HUES48 (cell line): ENCODE measurements at regions not wholly inside any gene's neighbourhood (a gene's known extent, or its start where the extent isn't known, plus 50 kb on each side); places are given as distances from the start of the nearest gene placed in this dataset.
"Not testable (repeated sequence)": the region's sequence is repeated elsewhere in the genome, so short reads cannot be mapped to it uniquely, and the experiment has no call there.

Experiments
- H3K27ac ChIP-seq: one replicate; pipeline ENCODE4 v1.7.0; 2013; ENCODE audit warnings: low read depth, low read length, inconsistent platforms
- H3K27me3 ChIP-seq: 2 replicates; pipeline ENCODE4 v1.6.1; 2013; ENCODE audit warnings: mild to moderate bottlenecking, low read length; ENCODE audit not compliant: control insufficient read depth, insufficient read depth
- H3K36me3 ChIP-seq: 2 replicates; pipeline ENCODE4 v1.6.1; 2013; ENCODE audit warnings: low read length; ENCODE audit not compliant: control insufficient read depth, insufficient read depth
- H3K4me1 ChIP-seq: 2 replicates; pipeline ENCODE4 v1.6.1; 2013; ENCODE audit warnings: mild to moderate bottlenecking, low read length; ENCODE audit not compliant: control insufficient read depth, insufficient read depth
- H3K4me3 ChIP-seq: 2 replicates; pipeline ENCODE4 v1.5.1; 2013; ENCODE audit warnings: mild to moderate bottlenecking, low read depth, low read length
- H3K9ac ChIP-seq: 2 replicates; pipeline ENCODE4 v1.6.1; 2013; ENCODE audit warnings: mild to moderate bottlenecking, low read depth, low read length, moderate library complexity
- H3K9me3 ChIP-seq: 2 replicates; pipeline ENCODE4 v1.6.1; 2013; ENCODE audit warnings: low read length; ENCODE audit not compliant: control insufficient read depth, insufficient read depth

DNA sequence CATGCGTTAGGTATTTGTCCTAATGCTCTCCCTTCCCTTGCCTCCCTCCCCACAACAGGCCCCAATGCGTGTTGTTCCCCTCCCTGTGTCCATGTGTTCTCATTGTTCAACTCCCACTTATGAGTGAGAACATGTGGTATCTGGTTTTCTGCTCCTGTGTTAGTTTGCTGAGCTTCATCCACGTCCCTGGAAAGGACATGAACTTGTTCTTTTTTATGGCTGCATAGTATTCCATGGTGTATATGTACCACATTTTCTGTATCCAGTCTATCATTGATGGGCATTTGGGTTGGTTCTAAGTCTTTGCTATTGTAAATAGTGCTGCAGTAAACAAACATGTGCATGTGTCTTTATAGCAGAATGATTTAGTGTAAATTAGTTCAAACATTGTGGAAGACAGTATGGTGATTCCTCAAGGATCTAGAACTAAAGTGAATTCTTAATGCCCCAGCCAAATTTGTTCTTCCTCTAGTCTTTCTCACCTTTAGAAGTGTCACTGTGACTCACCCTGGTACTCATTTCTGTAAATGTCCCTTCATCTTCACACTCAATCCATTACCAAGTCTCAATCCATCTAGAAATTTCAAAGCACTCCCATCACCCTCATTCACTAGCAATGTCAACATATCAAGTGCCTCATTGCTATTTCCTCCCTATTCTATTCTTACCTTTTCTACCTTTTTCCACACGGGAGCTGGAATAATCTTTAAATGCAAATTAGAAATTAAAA lies 123.9 kb downstream of the MREG start:
- not testable (repeated sequence) for H3K9ac ChIP-seq, H3K27me3 ChIP-seq, H3K36me3 ChIP-seq, H3K4me1 ChIP-seq, H3K4me3 ChIP-seq, H3K9me3 ChIP-seq, H3K27ac ChIP-seq

GRCh38 chr2:215888680-215889079 lies 124.7 kb downstream of the MREG start:
- H3K27me3 ChIP-seq, result no peaks in the 10 kb centered on the region
- no peaks in the 10 kb centered on the region for H3K9me3 ChIP-seq
- H3K4me3 ChIP-seq, result no peak overlapping the region
- no peak overlapping the region for H3K27ac ChIP-seq
- H3K36me3 ChIP-seq, result no peaks in the 10 kb centered on the region
- H3K9ac ChIP-seq, result no peak overlapping the region
- H3K4me1 ChIP-seq, result 0 out of 2 replicates have a peak, but pooled peaks cover 1% of the 10 kb centered on the region

GRCh38 chr2:215887303-215887702 lies 126.0 kb downstream of the MREG start:
- Histone ChIP-seq H3K27ac (no peak overlapping the region), H3K4me3 (no peak overlapping the region), H3K36me3 (no peaks in the 10 kb centered on the region), H3K9me3 (no peaks in the 10 kb centered on the region), H3K9ac (no peak overlapping the region), H3K4me1 (no peaks in the 10 kb centered on the region), H3K27me3 (no peaks in the 10 kb centered on the region)

DNA sequence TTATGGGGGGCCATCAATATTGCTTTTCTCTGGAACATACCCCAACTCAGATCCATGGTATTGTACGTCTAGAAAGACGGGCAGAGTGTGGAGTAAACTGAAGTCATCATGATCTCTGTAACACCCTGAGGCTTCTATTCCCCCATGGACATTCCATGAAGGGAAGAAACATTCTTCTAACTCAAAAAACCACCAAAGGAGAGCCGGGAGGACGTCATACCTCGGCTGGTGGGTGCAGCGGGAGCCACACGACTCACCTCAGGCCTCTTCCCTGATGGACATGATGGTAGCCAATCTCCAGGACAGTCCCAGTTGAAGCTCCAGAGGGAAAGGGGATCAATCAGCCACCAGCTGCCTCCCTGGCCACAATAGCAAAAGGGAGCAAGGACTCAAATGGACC lies 127.3 kb downstream of the MREG start:
- Histone ChIP-seq H3K9me3 (no peaks in the 10 kb centered on the region), H3K36me3 (no peaks in the 10 kb centered on the region), H3K9ac (no peak overlapping the region), H3K4me1 (peaks cover 2% of the 10 kb centered on the region; the same call in 1 of the 2 replicates), H3K27ac (no peak overlapping the region), H3K4me3 (no peak overlapping the region), H3K27me3 (no peaks in the 10 kb centered on the region)

DNA sequence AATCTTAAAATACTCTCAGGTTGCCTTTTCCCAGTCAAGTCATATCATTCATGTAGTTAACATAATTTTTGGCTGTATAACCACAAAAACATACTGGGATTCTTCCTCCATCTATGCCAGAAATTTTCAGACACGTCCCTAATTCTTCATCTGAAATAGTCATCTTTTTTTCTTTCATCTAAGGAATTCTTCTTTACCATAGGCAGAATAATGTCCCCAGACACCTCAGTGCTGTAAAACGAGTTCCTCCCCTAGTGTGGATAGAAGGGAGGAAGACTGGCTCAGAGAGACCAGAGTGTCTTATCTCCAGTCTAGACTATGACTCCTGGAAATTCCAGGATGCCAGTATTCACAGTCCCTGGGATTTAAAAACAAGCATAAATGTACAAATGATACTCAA lies 127.8 kb downstream of the MREG start:
- Histone ChIP-seq H3K27ac (no peak overlapping the region), H3K27me3 (no peaks in the 10 kb centered on the region), H3K9me3 (no peaks in the 10 kb centered on the region), H3K9ac (no peak overlapping the region), H3K36me3 (no peaks in the 10 kb centered on the region), H3K4me1 (peaks cover 6% of the 10 kb centered on the region; the same call in 1 of the 2 replicates), H3K4me3 (no peak overlapping the region)

DNA sequence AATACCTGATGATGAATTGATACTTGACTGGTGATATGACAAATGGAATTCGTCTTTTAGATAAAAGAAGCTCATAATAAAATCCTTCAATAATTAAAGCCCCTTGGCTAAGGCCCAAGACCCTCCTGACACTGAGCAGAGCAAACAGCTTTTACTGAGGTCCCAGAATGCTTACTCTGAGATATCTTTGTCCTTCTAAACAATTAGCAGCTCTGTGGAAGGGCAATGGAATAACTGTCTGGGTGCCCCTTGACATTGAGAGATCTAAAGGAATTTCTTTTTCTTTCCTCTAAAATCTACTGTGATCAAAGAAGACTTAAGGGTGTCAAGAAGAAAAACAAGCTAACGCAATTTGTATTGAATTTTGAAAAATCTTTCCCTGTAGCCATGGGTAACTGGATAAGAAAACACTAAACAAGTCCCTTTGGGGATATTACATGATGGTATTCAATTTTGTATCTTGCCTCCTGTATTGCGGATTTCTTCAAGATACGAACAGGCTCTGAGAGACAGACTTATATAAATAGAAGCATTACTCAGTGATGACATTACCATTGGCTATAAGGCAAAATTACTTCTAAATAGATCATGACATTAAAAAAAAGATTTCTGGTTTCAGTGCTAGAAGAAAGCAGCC lies 128.8 kb downstream of the MREG start:
- Histone ChIP-seq H3K9ac (no peak overlapping the region), H3K27ac (no peak overlapping the region), H3K9me3 (no peaks in the 10 kb centered on the region), H3K4me1 (peaks cover 6% of the 10 kb centered on the region; the same call in 1 of the 2 replicates), H3K36me3 (no peaks in the 10 kb centered on the region), H3K27me3 (no peaks in the 10 kb centered on the region), H3K4me3 (no peak overlapping the region)

DNA sequence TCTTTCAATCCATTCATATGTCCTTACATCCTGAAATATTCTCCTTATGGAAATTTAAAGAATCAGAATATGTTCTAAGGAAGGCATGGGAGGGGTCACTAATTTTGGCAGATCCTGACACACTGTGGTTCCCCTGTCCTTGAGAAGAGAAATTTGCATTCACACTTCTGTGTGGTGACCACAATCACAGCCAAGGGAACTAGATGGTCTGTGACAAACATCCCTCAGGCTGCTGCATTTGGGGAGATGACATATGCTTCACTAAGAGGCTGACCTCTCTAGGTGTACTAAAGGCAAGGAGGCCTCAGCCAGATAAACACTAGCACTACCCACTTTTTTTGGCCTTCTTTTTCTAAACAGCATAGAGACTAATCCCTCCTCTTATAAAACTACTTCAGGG lies 129.6 kb downstream of the MREG start:
- H3K27ac ChIP-seq, result no peak overlapping the region

GRCh38 chr2:215882689-215883088 lies 130.7 kb downstream of the MREG start:
- Histone ChIP-seq H3K4me3 (no peak overlapping the region), H3K27ac (no peak overlapping the region), H3K9me3 (no peaks in the 10 kb centered on the region), H3K4me1 (peaks cover 6% of the 10 kb centered on the region; the same call in 1 of the 2 replicates), H3K27me3 (no peaks in the 10 kb centered on the region), H3K9ac (no peak overlapping the region), H3K36me3 (no peaks in the 10 kb centered on the region)

More for the DNA sequence above, 129.6 kb downstream of the MREG start:
- H3K4me1 ChIP-seq, result peaks cover 6% of the 10 kb centered on the region; the same call in 1 of the 2 replicates
- no peaks in the 10 kb centered on the region for H3K36me3 ChIP-seq
- H3K9me3 ChIP-seq, result no peaks in the 10 kb centered on the region
- no peaks in the 10 kb centered on the region for H3K27me3 ChIP-seq
- H3K4me3 ChIP-seq, result no peak overlapping the region
- H3K9ac ChIP-seq, result no peak overlapping the region

GRCh38 chr2:215881582-215881981 lies 131.8 kb downstream of the MREG start:
- Histone ChIP-seq H3K27me3 (no peaks in the 10 kb centered on the region), H3K27ac (no peak overlapping the region), H3K9ac (no peak overlapping the region), H3K9me3 (no peaks in the 10 kb centered on the region), H3K4me1 (peaks cover 6% of the 10 kb centered on the region; the same call in 1 of the 2 replicates), H3K36me3 (no peaks in the 10 kb centered on the region), H3K4me3 (no peak overlapping the region)

- no peaks in the 10 kb centered on the region for H3K9me3 ChIP-seq
- H3K27me3 ChIP-seq, result no peaks in the 10 kb centered on the region
- H3K4me3 ChIP-seq, result no peak overlapping the region
- H3K27ac ChIP-seq, result no peak overlapping the region
- no peaks in the 10 kb centered on the region for H3K36me3 ChIP-seq
- H3K9ac ChIP-seq, result no peak overlapping the region
- peaks cover 6% of the 10 kb centered on the region; the same call in 1 of the 2 replicates for H3K4me1 ChIP-seq
Measured at GRCh38 chr2:215880970-215881369, 132.4 kb downstream of the MREG start.
